CD4-positive, alpha-beta T cell treated with Interferon gamma for 1 hour (primary cell): ENCODE measurements at regions not wholly inside any gene's neighbourhood (a gene's known extent, or its start where the extent isn't known, plus 50 kb on each side); places are given as distances from the start of the nearest gene placed in this dataset.

ENCODE experiments used
- DNase-seq: peaks from one replicate; pipeline ENCODE4 v3.0.0-alpha.2; 2020

DNA sequence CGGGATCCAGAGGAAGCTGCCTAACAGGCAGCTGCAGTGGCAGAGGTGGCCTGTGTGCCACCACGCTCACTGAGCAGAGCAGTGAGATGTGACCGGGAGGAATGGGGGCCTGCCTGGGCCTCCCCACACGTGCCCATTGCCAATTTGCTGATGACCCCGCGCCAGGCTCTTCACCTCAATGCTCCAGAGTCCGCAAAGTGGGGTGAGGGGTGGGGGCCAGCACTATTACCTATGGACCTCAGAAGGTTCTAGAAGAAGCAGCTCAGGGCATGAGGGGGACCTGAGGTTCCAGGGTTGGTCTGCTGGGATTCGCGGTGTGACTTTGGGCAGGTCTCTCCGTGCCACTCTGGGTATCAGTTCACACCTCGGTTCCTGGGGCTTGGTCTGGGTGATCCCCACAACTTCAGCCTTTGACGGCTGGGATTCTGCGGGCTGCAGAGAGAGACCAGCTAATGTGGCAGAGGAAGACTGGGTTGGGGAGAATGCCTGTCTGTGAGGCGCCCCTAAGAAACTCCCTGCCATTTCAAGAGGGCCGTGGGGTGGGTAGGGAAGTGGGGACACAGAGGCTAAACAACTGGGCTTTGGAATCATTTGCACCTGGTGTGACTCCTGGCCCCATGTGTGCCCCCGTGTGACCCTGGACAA, 231.0 kb upstream of the MVB12B start:
- DNase-seq = no peak

DNA sequence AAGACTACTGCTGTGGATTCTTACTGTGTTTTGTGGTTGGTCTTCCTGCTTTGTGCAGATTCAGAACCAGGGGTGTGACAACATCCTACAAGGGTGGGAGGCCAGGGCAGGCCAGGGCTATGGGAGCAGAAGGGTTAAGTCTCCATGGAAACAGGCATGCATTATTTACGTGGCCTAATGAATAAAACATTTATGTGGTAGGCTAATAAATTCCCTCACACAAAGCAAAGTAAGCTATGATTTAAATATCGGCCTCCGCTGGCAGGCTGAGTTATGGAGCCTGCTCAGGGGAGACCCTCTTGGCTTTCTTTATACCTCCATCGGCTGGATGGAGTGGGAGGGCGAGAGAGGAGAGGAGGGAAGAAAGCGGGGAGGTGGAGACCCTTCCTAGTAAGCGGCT, 230.3 kb upstream of the MVB12B start:
- no peak for DNase-seq

DNA sequence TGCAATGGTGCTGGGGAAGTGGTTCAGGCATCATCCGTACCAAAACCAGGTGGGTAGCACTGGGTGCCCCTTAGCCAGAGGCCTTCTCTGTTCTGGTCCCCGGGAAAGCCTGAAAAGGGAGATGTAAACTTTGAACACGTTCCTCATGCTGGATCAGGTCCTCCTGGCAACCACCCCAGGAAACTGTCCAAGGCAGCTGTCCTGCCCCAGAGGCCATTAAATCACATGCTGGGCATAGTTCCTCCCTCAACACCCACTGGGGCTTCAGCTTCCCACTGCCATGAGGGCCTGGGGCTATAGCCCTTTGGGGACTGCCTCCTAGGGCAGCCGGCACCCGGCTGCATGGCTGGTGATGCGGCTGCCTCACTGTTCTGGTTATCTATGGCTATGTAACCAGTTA, 228.9 kb upstream of the MVB12B start:
- no peak for DNase-seq

DNA sequence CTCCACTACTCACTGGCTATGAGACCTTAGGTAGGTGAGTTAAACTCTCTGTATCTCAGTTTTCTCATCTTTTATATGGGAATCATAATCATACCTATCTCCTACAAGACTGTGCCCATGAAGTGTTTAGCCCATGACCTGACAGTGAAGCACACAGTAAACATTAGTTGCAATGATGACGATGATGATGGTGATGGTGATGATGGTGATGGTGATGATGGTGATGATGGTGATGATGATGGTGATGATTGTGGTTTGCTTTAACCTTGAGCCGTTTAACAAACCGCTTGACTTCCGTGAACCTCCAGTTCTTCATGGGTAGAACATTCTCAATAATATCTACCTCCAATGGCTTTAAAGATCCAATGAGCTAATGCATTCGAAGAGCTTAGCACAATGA, 220.2 kb upstream of the MVB12B start:
- no peak for DNase-seq

DNA sequence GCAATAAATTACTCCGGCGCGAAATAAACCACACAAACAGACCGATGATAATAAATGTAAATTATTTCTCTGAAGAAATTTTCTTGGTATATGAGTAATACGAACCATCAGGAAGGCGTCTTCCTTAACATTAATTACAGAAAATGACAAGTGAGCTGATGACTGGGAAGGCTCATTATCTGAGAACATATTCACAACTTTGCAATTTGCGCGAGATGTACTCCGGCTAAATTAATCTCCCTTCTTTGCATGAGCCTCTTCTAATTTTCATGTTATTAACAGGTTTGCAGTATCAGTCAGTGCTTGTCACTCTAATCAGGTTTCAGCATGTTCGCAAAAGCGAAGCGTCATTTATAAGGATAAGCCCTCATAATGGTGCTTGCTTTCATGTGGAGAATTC, 218.9 kb upstream of the MVB12B start:
- no peak for DNase-seq

DNA sequence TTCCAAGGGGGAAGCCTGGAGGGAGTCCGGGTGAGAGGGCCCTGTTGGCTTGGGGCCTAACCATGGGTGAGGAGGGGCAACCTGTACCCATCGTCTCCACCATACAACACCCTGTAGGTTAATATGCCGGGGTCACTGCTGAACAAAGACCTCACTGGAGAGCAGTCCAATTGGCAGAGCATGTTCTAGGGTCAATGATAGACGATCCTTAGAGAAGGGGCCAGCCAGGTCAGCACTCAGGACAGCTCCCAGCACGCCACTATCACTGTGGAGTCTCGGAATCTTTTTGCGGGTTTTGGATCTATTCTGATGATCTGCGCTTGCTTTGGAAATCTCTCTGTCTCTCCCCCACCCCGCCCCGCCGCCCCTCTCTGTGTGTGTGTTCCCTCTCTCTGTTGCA, 218.4 kb upstream of the MVB12B start:
- DNase-seq = no peak

DNA sequence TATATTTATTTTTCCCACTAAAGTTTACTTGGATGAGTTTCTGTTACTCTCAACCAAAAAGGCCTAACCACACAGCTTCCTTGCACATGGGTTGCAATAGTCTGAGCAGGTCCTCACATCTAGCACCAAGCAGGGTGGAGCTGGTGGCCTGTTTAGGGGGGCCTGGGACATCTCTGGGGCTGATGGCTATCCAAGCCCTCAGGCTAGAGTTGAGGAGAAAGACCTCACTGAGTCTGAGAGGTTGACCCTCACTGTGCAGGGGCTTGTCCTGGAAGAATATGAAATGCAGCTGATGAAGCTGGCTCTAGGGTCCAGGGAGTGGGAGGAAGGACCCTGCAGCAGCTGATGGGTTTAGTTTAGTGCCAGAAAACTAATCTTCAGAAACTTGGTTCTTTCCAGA, 217.1 kb upstream of the MVB12B start:
- DNase-seq = no peak

DNA sequence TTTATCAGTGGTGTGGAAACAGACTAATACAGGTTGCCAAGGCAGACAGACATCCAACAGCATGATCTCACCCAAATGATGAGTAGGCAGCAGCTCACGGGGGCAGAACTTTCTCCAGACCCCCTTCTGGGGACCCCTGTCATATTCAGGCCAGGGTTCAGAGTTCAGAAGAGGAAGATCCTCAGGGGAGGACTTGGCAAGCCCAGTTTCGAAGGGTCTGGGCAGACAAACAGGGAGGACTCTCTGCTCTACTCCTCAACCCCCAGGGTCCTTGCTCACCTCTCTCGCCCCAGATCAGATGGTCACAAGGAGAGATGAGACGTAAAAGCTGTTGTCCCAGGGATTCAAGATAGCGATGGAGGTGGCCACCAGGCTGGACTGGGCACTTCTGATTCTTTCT, 215.1 kb upstream of the MVB12B start:
- DNase-seq = no peak

DNA sequence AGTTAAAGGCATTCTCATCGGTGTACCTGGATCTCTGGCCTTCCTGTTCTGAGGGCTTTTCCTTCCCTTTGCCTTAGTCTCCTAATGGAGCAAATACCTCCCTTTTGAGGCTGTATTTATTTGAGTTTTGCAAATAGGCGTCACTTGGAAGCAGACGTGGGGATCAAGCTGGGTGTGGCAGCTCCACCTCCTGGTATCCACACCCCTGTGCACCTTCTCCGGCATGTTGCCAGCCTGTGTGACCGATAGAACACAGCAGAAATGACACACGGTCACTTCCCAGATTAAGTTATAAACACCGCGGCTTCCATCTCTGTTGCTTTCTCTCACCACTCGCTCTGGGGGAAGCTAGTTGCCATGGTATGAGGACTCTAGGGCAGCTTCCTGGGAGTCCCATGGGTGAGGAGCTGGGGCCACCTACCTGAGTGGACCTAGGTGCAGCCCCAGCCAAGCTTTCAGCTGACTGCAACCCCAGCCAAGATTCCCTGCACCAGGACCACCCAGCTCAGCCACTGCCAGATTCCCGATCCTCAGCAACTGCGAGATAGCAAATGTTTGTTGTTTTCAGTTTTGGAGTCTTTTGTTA, 214.4 kb upstream of the MVB12B start:
- no peak for DNase-seq

DNA sequence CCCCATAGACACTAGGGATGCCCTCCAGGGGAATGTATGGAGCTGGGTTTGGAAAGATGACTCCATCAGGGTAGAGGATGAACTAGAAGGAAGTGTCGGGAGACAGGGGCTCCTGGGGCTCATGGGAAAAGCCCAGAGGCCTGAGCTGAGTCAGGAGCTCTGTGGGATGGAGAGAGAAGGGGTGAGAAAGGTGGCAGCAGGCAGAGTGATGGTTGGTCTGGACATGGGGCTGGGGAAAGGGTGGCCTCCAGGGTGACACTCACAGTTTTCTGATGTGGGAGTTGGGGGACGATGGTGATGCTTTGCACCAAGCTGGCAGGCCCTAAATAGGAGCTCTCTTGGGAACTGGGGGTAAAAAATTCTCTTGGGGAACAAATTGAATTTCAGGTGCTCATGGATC, 213.5 kb upstream of the MVB12B start:
- no peak for DNase-seq

DNA sequence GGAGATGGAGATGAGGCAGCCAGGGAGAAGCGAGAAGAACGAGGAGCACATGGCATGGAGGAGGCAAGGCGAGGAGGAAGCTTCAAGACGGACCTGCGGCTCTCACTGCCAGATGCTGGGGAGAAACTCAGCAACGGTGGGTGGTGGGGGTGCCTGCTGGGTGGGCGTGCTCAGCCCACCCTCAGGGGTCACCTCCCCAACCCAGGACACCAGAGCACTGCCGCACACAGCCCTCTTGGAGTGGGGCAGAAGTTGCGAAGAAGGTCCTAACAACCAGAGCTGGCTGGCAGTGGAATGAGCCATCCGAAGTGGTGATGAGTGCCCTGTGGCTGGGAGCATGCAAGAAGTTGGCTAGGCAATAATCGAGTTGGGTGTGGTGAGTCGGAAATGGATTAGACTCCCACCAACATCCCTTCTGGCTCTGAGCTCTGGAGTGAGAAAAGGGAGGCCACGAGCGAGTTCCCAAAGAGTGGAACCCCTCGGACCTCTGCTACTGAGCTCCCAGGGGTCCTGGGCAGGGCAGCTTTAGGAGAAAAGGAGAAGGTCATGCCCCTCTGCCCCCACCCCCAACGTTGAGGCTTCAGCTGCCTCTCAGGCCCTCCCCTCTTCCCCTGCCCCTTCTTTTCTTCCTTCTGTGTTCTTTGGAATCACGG, 212.7 kb upstream of the MVB12B start:
- DNase-seq = no peak

DNA sequence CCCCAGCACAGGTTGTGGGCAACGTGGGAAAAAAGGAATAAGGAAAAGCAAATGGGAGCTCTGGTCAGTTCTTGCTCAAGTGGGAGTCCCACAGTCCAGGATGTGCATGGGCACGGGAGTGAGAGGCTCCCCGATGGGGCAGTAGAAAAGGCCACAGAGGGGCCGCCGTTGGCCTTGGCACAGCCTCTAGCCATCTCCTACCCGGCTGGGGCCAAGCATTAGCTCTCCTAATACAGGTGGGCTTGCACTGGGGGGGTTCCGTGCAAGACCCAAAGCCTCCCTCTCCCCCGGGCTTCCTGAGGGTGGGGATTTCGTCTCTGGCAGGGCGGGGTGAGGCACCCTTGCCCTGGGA, 212.2 kb upstream of the MVB12B start:
- no peak for DNase-seq

DNA sequence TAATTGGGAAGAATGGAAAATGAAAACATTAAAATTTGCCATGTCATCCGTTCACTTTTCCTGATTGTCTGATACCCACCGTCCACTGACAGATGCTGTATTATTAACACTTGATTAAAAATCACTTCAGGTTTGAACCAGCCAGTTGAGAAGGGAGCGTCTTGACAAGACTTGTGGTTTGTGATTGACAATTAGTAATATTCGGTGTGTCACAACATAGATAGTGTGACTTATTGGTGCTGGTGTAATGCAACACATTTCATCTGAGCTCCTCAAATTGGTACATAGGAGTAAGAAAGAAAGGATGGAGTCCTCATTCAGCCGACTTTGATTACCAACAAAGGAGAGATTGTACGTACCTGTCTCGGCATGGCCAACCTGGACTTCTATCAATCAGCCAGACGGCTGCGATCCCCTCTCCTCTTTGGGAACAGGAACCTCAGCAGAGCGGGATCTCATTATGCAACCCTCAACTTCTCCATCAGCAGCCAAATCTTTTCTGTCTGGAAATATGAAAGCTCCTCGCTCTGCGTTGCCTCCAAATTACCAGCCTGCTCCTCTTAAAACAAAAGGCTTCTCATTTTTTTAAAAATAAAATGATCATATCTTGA, 211.7 kb upstream of the MVB12B start:
- DNase-seq = no peak

DNA sequence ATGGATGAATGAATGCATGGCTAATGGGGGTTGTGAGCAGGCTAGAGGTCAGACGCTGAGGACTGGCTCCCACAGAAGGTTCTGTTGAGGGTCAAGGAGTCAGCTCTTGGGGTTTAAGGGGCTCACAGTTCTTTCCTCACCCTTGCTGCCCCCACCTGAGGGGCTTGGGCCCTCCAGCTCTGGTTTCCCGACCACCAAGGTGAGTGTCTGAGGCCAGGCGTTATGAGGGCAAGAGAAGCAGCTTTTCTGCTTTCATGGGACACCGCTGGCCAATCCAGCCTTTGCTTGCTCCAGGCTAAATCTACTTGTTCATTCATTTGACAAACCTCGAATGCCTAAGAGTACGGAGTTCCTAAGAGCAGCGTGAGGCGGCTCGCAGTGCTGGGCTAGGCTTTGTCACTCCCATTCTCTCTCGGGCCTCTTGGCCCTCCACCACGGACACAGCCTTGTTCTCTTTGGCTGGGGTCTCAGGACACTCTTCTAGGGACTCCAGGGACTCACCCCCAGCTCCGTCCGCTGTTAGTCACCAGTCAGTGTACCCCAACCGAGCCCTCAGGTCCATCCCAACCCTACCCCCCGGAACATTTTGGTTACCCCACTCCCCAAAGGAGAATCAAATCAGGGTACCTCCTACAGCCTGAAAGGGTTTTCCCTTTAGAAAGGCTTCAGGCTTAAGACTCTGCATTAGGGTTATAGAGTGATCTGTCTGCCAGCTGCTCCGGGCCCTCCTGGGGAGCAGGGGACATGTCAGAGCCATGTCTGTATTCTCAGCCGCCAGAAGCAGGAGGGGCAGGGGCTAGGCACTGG, 210.1 kb upstream of the MVB12B start:
- no peak for DNase-seq

DNA sequence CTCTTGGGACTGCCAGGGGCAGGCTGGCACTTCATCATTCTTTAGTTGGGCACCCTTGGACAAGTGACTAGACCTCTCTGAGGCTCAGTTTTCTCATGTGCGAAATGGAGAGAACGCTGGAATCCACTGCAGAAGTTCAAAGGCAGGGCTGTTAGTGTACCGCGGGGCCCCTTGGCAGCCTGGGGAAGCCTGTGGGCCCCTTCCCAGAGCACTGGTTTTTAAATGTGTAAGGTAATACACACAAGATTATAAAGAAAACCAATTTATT, 209.5 kb upstream of the MVB12B start:
- DNase-seq = no peak

DNA sequence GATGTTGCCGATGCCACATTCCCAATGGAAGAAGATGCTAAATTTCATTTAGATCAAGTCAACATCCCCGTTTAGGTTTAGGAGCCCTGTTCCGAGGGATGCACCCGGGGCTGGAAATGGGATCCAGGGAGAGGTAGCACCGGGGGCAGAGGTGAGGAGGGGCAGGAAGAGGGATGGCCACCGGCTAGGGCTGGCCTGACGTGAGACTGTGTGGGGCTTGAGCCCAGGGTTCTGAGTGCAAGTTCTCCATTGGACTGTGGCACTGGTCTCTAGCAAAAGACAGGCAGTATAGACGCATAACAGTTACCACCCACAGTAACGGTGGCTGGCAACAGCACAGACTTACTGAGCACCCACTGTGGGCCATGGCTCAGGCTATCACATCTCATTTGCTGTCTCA, 209.0 kb upstream of the MVB12B start:
- DNase-seq = no peak

DNA sequence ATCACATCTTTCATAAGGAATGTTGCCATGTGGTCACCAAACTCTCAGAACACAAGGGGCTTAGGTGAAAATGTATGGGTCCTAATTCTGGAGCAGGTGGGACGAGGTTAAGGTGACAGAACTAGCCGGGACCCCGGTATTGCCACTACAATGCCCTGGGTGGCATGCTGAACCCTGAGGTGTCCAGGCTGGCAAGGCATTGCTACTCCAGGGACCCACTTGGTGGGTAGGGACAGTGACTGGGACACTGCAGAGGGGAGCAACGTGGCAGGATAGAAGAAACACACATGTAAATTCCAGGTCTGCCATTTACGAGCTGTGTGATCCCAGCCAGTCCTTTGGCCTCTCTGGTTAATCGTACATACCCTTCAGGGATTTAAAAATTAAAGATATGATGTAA, 206.9 kb upstream of the MVB12B start:
- no peak for DNase-seq

DNA sequence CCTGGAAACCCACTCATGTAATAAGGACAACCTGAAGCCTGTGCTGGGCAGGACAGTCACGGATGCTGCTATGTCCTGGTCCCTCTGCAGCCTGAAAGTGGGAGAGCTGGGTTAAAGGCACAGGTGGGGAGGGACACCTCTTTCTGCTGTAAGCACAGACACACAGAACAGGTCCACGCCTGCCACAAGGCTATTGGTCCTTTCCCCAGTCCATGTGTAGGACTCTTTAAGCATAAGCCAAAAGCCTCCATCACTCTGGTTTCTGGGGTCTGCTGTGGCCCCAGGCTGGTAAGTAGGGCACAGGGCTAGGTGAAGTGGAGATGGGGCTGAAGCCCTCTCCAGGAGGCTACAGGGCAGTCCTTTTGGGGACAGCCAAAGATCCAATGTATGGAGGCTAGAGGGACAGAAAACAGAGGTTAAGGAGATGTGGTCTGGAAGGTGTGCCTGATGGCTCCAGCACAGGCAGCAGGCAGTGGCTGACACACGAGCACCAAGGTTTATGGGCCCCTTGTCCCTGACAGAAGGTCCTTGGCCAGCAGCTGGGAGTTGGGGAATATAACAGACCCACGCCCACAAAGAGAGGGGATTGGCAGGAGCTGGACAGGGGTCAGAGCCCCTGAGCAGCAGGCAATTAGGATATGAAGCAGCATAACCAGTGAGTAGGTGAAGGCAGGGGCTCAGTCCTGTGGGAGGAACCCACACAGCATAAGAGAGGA, 203.6 kb upstream of the MVB12B start:
- DNase-seq = no peak

DNA sequence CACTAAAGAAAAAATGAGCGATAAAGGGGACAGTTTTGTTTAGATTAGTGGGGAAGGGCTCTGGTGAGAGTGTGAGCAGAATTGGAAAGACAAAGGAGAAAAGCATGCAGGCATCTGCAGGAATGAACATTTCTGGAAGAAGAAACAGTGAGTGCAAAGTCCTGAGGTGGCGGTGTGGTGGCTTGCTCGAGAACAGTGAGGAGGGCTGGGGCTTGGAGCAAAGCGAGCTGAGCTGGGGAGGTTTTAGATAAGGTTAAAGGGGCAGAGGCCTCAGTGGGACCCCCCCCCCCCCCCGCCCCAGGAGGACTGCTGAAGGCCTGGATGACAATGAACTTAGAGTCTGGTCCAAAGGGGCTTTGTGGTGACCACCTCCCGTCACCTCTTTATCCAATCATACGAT, 202.7 kb upstream of the MVB12B start:
- no peak for DNase-seq

DNA sequence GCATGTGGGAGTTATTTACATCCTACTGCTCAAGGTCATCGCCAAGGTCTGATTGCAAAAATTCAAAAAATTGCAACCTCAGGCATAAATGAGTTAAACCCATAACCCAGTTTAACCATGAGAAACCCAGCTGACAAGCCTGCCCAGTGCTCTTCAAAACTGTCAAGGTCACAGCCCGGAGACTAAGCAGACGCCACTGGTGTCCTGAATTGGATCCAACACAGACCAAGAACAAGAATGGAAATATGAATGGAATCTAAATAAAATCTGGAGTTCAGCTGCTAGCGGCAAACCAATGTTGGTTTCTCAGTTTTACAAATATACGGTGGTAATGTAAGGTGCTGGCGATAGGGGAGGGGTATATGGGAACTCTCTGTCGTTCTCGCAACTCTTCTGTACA, 201.5 kb upstream of the MVB12B start:
- no peak for DNase-seq

DNA sequence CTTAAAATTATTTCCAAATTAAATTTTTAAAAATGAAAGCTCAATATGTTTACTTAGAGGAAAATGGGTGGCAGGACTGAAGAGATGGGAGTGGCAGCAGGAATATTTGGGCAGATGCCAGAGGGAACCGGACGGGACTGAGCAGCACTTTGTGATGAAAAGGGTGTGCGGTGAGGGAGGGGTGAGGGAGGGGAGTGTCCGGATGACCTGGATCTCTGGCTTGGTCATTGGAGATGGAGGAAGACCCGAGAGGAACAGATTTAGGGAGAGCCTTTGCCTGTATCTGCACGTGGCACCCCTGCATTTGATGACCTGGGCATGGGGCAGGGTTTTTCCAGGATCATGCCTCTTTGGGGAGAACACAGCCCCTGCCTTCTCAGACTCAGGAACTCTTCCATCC, 201.1 kb upstream of the MVB12B start:
- DNase-seq = no peak

DNA sequence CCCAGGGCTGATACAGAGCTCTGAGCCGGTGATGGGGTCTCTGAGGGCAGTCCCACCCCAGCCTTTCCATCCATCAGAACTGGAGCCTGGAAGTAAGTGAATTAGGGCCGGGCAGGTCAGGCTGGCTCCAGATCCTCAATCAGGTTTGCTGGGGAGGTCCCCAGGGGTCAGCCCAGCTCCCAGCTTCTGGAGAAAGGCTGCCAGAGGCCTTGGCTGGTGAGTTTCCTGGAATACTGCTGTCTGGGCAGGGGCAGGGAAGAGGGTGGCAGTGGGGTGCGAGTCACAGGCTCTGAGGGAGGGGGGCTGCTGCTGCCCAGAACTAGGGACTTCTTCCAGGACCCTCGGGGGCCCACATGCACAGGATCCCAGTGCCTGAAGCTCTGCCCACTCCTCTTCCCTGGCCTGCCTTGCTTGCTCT, 200.6 kb upstream of the MVB12B start:
- DNase-seq = no peak

DNA sequence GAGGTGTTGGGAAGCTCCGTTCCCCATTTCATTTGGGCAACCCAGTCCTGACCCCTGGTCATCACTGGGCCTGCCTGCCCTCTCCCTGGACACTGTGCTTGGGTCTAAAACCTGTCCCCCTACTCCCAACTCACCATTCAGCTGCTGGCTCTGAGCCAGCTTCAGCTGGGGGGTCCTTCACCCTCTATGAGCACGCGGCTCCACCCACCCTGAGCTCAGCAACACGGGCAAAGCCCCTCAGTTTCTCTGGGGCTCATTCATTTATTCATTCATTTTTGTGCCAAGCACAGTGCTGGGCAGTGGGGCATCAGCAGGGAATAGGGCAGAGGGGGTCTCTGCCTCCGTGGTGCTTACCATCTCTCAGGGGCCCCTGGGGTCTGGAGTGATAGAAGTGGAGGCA, 199.8 kb upstream of the MVB12B start:
- DNase-seq = no peak
